22Rv1 (cell line): ENCODE measurements at regions not wholly inside any gene's neighbourhood (a gene's known extent, or its start where the extent isn't known, plus 50 kb on each side); places are given as distances from the start of the nearest gene placed in this dataset.

Experiments used
- CTCF ChIP-seq: fragments of 450-650 bp; IDR thresholded peaks from 2 replicates; pipeline ENCODE4 v1.5.1; 2017; ENCODE audit warnings: mild to moderate bottlenecking
- ZFX ChIP-seq: fragments of 450-650 bp; IDR thresholded peaks from 2 replicates; pipeline ENCODE4 v1.6.1; 2017; ENCODE audit warnings: antibody characterized with exemption, borderline replicate concordance

- TF ChIP-seq CTCF, result no peak
- TF ChIP-seq ZFX, result no peak
Observed at GRCh38 chr2:136628490-136628889, 136.9 kb upstream of the THSD7B start.
